ENCODE measurements at regions not wholly inside any gene's neighbourhood (a gene's known extent, or its start where the extent isn't known, plus 50 kb on each side); places are given as distances from the start of the nearest gene placed in this dataset.

DNA sequence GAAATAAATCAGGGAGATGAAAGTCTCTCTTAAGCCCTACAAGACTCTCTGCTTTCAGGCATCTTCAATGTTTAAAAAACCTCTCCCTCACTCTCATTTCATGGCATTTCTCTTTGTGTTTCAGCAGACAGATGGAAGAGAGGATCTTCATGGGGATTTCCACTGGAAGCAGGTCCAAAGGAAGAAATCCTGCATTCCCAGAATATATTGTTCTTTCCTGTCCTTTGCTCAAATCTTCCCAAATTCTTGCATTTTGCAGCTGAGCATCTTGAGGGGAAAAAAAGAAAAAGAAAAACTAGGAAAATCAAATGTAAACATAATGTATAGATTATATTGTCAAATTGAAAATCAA, 382.2 kb downstream of the ENC1 start:
- in situ Hi-C loops (cut with MboI) = no loop called here
- no peaks in the 10 kb centered on the region for H3K9me3 ChIP-seq (replicated peaks; ENCODE audit: control insufficient read depth, insufficient read depth, low read length)
- H3K4me1 ChIP-seq (ENCODE audit: control insufficient read depth, insufficient read depth, low read length) = peaks cover 12% of the 10 kb centered on the region
- CTCF ChIA-PET = no interaction called here
- POLR2A ChIA-PET = no interaction called here
- H2AFZ ChIP-seq (ENCODE audit: control insufficient read depth, low read depth, low read length) = peak overlapping the region; percentile 3; the same call in 1 of the 2 replicates
- H3K9ac ChIP-seq (ENCODE audit: control insufficient read depth, insufficient read depth, low read length) = no peak overlapping the region
- H3K27ac ChIP-seq (ENCODE audit: control insufficient read depth, insufficient read depth) = no peak overlapping the region
- SMC1A ChIA-PET (ENCODE audit: uncharacterized antibody, unreplicated experiment) = interaction anchor here (0.8 to 2.0 kb wide), 2 partner anchors 9 to 226 kb away, joined by 3 to 9 read pairs; no protein-coding TSS in a partner anchor
- BruUV-seq (replicated peaks) = no TSS peak
- TF ChIP-seq ATF7 (IDR thresholded peaks at IDR 0.05; ENCODE audit: low read depth) (no peak), YY1 (IDR thresholded peaks at IDR 0.05; ENCODE audit: low read depth, low read length) (no peak)
- TF ChIP-seq, protein P1, sequence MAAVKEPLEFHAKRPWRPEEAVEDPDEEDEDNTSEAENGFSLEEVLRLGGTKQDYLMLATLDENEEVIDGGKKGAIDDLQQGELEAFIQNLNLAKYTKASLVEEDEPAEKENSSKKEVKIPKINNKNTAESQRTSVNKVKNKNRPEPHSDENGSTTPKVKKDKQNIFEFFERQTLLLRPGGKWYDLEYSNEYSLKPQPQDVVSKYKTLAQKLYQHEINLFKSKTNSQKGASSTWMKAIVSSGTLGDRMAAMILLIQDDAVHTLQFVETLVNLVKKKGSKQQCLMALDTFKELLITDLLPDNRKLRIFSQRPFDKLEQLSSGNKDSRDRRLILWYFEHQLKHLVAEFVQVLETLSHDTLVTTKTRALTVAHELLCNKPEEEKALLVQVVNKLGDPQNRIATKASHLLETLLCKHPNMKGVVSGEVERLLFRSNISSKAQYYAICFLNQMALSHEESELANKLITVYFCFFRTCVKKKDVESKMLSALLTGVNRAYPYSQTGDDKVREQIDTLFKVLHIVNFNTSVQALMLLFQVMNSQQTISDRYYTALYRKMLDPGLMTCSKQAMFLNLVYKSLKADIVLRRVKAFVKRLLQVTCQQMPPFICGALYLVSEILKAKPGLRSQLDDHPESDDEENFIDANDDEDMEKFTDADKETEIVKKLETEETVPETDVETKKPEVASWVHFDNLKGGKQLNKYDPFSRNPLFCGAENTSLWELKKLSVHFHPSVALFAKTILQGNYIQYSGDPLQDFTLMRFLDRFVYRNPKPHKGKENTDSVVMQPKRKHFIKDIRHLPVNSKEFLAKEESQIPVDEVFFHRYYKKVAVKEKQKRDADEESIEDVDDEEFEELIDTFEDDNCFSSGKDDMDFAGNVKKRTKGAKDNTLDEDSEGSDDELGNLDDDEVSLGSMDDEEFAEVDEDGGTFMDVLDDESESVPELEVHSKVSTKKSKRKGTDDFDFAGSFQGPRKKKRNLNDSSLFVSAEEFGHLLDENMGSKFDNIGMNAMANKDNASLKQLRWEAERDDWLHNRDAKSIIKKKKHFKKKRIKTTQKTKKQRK (IDR thresholded peaks at IDR 0.05; ENCODE audit: low read depth, low read length) = no peak
- TF ChIP-seq, protein P2, sequence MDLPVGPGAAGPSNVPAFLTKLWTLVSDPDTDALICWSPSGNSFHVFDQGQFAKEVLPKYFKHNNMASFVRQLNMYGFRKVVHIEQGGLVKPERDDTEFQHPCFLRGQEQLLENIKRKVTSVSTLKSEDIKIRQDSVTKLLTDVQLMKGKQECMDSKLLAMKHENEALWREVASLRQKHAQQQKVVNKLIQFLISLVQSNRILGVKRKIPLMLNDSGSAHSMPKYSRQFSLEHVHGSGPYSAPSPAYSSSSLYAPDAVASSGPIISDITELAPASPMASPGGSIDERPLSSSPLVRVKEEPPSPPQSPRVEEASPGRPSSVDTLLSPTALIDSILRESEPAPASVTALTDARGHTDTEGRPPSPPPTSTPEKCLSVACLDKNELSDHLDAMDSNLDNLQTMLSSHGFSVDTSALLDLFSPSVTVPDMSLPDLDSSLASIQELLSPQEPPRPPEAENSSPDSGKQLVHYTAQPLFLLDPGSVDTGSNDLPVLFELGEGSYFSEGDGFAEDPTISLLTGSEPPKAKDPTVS (IDR thresholded peaks at IDR 0.05; ENCODE audit: low read depth, low read length) = no peak
- H3K27me3 ChIP-seq (replicated peaks in 1 of 2; ENCODE audit: control insufficient read depth in 2 of 2, insufficient read depth in 2 of 2, low read length in 1 of 2) = no peaks in the 10 kb centered on the region
- no peaks in the 10 kb centered on the region for H3K79me2 ChIP-seq (ENCODE audit: control insufficient read depth, insufficient read depth, low read length)
- H3K4me3 ChIP-seq = no peak overlapping the region
- RAD21 ChIA-PET (ENCODE audit: unreplicated experiment) = interaction anchor here (0.8 kb wide), 1 partner anchor 45 kb away, joined by 3 read pairs; no protein-coding TSS in a partner anchor
- no peaks in the 10 kb centered on the region for H4K20me1 ChIP-seq (ENCODE audit: control insufficient read depth, insufficient read depth)
- ATAC-seq (no peak), FAIRE-seq (no peak), DNase-seq (ENCODE audit: low read depth, low spot score) (no peak)
- H3K4me2 ChIP-seq (ENCODE audit: control insufficient read depth, insufficient read depth) = peak overlapping the region; percentile 46; the same call in 1 of the 2 replicates
- intact Hi-C loops (cut with micrococcal nuclease; ENCODE audit: unreplicated experiment) = no loop called here
- H3K36me3 ChIP-seq (ENCODE audit: control insufficient read depth in 2 of 2, insufficient read depth in 2 of 2, low read length in 1 of 2) = no peaks in the 10 kb centered on the region
